WTC11 (cell line): ENCODE measurements at regions not wholly inside any gene's neighbourhood (a gene's known extent, or its start where the extent isn't known, plus 50 kb on each side); places are given as distances from the start of the nearest gene placed in this dataset.

Experiments
- ATF2 ChIP-seq: sonication (generic); formaldehyde crosslinking; IDR thresholded peaks from 2 replicates; pipeline ENCODE4 v1.8.1; 2022; ENCODE audit warnings: low read depth, missing genetic modification reagents, borderline replicate concordance
- CBFB ChIP-seq: sonication (generic); formaldehyde crosslinking; IDR thresholded peaks from 2 replicates; pipeline ENCODE4 v1.8.1; 2022; ENCODE audit warnings: mild to moderate bottlenecking, low read depth, missing genetic modification reagents
- ESRRA ChIP-seq: sonication (generic); formaldehyde crosslinking; IDR thresholded peaks from 2 replicates; pipeline ENCODE4 v1.8.1; 2022; ENCODE audit warnings: mild to moderate bottlenecking, missing genetic modification reagents, borderline replicate concordance
- FOXK1 ChIP-seq: sonication (generic); formaldehyde crosslinking; IDR thresholded peaks from 2 replicates; pipeline ENCODE4 v1.8.0; 2022; ENCODE audit warnings: mild to moderate bottlenecking, moderate library complexity, missing genetic modification reagents
- NR3C1 ChIP-seq: sonication (generic); formaldehyde crosslinking; conservative IDR thresholded peaks from 2 replicates; pipeline ENCODE4 v1.8.1; 2023; ENCODE audit warnings: low read depth, mild to moderate bottlenecking, missing genetic modification reagents
- SP1 ChIP-seq: sonication (generic); formaldehyde crosslinking; conservative IDR thresholded peaks from 2 replicates; pipeline ENCODE4 v1.8.1; 2022; ENCODE audit warnings: missing genetic modification reagents
- TF ChIP-seq, protein P1 (sequence below): fragments of 200-600 bp; IDR thresholded peaks from 2 replicates; pipeline ENCODE4 v1.8.0; 2022; ENCODE audit warnings: antibody characterized with exemption
- TF ChIP-seq, protein P2 (sequence below): sonication (generic); formaldehyde crosslinking; IDR thresholded peaks from 2 replicates; pipeline ENCODE4 v1.8.1; 2022; ENCODE audit warnings: missing genetic modification reagents, borderline replicate concordance

DNA sequence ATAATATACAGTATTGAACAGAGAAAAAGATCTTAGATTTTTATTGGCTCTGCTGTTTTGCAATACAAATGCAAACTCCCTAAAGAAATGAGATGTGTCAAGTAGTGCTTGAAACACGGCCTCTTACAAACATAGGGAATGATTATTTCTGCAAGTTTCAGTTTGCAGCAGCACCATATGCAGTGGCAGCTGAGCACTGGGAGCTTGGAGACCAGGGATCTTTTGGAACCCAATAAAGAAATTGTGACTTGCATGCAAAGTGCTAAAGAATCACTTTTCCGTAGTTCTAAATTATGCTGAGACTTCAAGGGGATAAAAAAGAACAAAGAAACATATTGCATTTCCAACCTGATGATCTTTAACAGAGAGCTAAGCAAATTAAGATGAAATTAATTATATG, 674.6 kb upstream of the ZNF608 start:
- TF ChIP-seq, protein P1, sequence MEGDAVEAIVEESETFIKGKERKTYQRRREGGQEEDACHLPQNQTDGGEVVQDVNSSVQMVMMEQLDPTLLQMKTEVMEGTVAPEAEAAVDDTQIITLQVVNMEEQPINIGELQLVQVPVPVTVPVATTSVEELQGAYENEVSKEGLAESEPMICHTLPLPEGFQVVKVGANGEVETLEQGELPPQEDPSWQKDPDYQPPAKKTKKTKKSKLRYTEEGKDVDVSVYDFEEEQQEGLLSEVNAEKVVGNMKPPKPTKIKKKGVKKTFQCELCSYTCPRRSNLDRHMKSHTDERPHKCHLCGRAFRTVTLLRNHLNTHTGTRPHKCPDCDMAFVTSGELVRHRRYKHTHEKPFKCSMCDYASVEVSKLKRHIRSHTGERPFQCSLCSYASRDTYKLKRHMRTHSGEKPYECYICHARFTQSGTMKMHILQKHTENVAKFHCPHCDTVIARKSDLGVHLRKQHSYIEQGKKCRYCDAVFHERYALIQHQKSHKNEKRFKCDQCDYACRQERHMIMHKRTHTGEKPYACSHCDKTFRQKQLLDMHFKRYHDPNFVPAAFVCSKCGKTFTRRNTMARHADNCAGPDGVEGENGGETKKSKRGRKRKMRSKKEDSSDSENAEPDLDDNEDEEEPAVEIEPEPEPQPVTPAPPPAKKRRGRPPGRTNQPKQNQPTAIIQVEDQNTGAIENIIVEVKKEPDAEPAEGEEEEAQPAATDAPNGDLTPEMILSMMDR: no peak
- no peak for TF ChIP-seq NR3C1 (CRISPR knock-in tag)
- TF ChIP-seq ESRRA: no peak
- no peak for TF ChIP-seq ATF2 (CRISPR knock-in tag)
- TF ChIP-seq, protein P2, sequence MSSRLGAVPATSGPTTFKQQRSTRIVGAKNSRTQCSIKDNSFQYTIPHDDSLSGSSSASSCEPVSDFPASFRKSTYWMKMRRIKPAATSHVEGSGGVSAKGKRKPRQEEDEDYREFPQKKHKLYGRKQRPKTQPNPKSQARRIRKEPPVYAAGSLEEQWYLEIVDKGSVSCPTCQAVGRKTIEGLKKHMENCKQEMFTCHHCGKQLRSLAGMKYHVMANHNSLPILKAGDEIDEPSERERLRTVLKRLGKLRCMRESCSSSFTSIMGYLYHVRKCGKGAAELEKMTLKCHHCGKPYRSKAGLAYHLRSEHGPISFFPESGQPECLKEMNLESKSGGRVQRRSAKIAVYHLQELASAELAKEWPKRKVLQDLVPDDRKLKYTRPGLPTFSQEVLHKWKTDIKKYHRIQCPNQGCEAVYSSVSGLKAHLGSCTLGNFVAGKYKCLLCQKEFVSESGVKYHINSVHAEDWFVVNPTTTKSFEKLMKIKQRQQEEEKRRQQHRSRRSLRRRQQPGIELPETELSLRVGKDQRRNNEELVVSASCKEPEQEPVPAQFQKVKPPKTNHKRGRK (CRISPR knock-in tag): no peak
- TF ChIP-seq CBFB (CRISPR knock-in tag): no peak
- TF ChIP-seq FOXK1 (CRISPR knock-in tag): no peak
- TF ChIP-seq SP1 (CRISPR knock-in tag): no peak
